Transverse colon (tissue), 4 donors: ENCODE measurements at regions not wholly inside any gene's neighbourhood (a gene's known extent, or its start where the extent isn't known, plus 50 kb on each side); places are given as distances from the start of the nearest gene placed in this dataset.

Experiments used
- DNase-seq: peaks from one replicate; pipeline ENCODE4 v3.0.0-alpha.2; 2019
- H3K27ac ChIP-seq, 4 donors: fragments of 200-600 bp; sonication (generic); 2 replicates each; pipeline ENCODE4 v1.5.1; 2016 to 2018; ENCODE audit warnings: inconsistent platforms in 4 of 4
- H3K27me3 ChIP-seq: fragments of 200-600 bp; sonication (generic); 2 replicates; pipeline ENCODE4 v1.5.1; 2017; ENCODE audit warnings: inconsistent platforms
- H3K36me3 ChIP-seq, 4 donors: fragments of 200-600 bp; sonication (generic); 2 replicates each; pipeline ENCODE4 v1.5.1; 2017 to 2019; ENCODE audit warnings: inconsistent platforms in 4 of 4
- H3K4me1 ChIP-seq, 4 donors: fragments of 200-600 bp; sonication (generic); 2 replicates each; pipeline ENCODE4 v1.5.1; 2017 to 2020; ENCODE audit warnings: inconsistent platforms in 4 of 4
- H3K4me3 ChIP-seq, 4 donors: fragments of 200-600 bp; sonication (generic); 1 replicate in 1 of 4; 2 replicates in 3 of 4; pipeline versions ENCODE4 v1.5.1 to v1.6.1; 2017 to 2019; ENCODE audit warnings: inconsistent platforms in 4 of 4
- H3K9me3 ChIP-seq, 2 donors: fragments of 200-600 bp; sonication (generic); 2 replicates each; pipeline ENCODE4 v1.5.1; 2017 to 2019; ENCODE audit warnings: inconsistent platforms in 2 of 2
- CTCF ChIP-seq, 5 experiments: fragments of 200-600 bp in 3 of 5; fragments of 450-650 bp in 2 of 5; sonication (generic) in 3 of 5; IDR thresholded peaks; 1 replicate in 2 of 5; 2 replicates in 3 of 5; pipeline ENCODE4 v1.5.1; 2016 to 2017; ENCODE audit warnings: antibody characterized with exemption in 5 of 5, inconsistent platforms in 3 of 5, mild to moderate bottlenecking in 2 of 5, moderate library complexity in 1 of 5
- EP300 ChIP-seq: sonication (generic); formaldehyde crosslinking; IDR thresholded peaks from one replicate; pipeline ENCODE4 v1.6.1; 2017; ENCODE audit warnings: antibody characterized with exemption, low read depth
- POLR2A ChIP-seq: fragments of 450-650 bp; IDR thresholded peaks from one replicate; pipeline ENCODE4 v1.6.1; 2016; ENCODE audit warnings: antibody characterized with exemption, mild to moderate bottlenecking, moderate library complexity
- POLR2AphosphoS5 ChIP-seq, 3 donors: sonication (generic); formaldehyde crosslinking; IDR thresholded peaks; one replicate each; pipeline ENCODE4 v1.6.1; 2016; ENCODE audit warnings: antibody characterized with exemption in 3 of 3
- WGBS, 2 donors: methylation state at CpG; one replicate each; pipeline ENCODE4 v1.1.5; 2018; ENCODE audit warnings: low coverage in 1 of 2; 5-methylcytosine and 5-hydroxymethylcytosine counted together
- in situ Hi-C, 4 donors: fragments of 200-750 bp; cut with MboI; loops; one replicate each; pipeline versions ENCODE4 v1.15.0 to v1.15.1; 2017; ENCODE audit warnings: low sequenced_read_pairs in 3 of 4, low pct_ligation_motif_present in 1 of 4, low pct_unique_long_range_greater_than_20kb in 1 of 4
- intact Hi-C: fragments of 100-400 bp; cut with DNase I; formaldehyde crosslinking; loops from one replicate; pipeline ENCODE4 v1.15.1; 2023; ENCODE audit warnings: low total_unique reads

- no peak for TF ChIP-seq CTCF (IDR thresholded peaks at IDR 0.05)
- no peak for TF ChIP-seq POLR2AphosphoS5 (IDR thresholded peaks at IDR 0.05)
- TF ChIP-seq EP300: no peak
- no peak for TF ChIP-seq POLR2A
- Histone ChIP-seq H3K4me1 (no peaks in the 10 kb centered on the region), H3K27ac (no peak overlapping the region), H3K4me3 (no peak overlapping the region), H3K36me3 (no peaks in the 10 kb centered on the region), H3K27me3 (peaks cover 19% of the 10 kb centered on the region), H3K9me3 (no peaks in the 10 kb centered on the region)
- no peak for DNase-seq
- WGBS, 2 donors: 64% methylated on average over 15 of the region's 15 CpGs; no CpG with 5 or more reads in 1 of the 2 donors
- intact Hi-C loops (no loop called here), in situ Hi-C loops (no loop called here)
Measured at GRCh38 chr15:77762747-77763355, 130.1 kb upstream of the LINGO1 start.

- Histone ChIP-seq H3K27me3 (peaks cover 6% of the 10 kb centered on the region), H3K4me1 (no peaks in the 10 kb centered on the region), H3K36me3 (no peaks in the 10 kb centered on the region), H3K4me3 (no peak overlapping the region), H3K27ac (no peak overlapping the region), H3K9me3 (no peaks in the 10 kb centered on the region)
- 62% methylated on average over 14 of the region's 14 CpGs; no CpG with 5 or more reads in 1 of the 2 donors for WGBS, 2 donors
- intact Hi-C loops: no loop called here
- in situ Hi-C loops: no loop called here
- TF ChIP-seq POLR2A (no peak), POLR2AphosphoS5 (IDR thresholded peaks at IDR 0.05) (no peak), CTCF (IDR thresholded peaks at IDR 0.05) (no peak), EP300 (no peak)
- DNase-seq: no peak
Measured at GRCh38 chr15:77759896-77760592, 127.3 kb upstream of the LINGO1 start.

- no peaks in the 10 kb centered on the region for H3K27me3 ChIP-seq
- no peak for DNase-seq
- TF ChIP-seq EP300 (no peak), CTCF (IDR thresholded peaks at IDR 0.05) (no peak), POLR2A (no peak), POLR2AphosphoS5 (IDR thresholded peaks at IDR 0.05) (no peak)
- H3K4me1 ChIP-seq: no peaks in the 10 kb centered on the region
- intact Hi-C loops: no loop called here
- no peaks in the 10 kb centered on the region for H3K9me3 ChIP-seq
- in situ Hi-C loops: no loop called here
- no peaks in the 10 kb centered on the region for H3K36me3 ChIP-seq
- no peak overlapping the region for H3K4me3 ChIP-seq
- H3K27ac ChIP-seq: no peak overlapping the region
Measured at GRCh38 chr15:77753939-77754338, 121.2 kb upstream of the LINGO1 start.

- no peak for DNase-seq
- Histone ChIP-seq H3K4me3 (no peak overlapping the region), H3K27me3 (no peaks in the 10 kb centered on the region), H3K9me3 (no peaks in the 10 kb centered on the region), H3K27ac (no peak overlapping the region), H3K36me3 (no peaks in the 10 kb centered on the region), H3K4me1 (no peaks in the 10 kb centered on the region)
- TF ChIP-seq POLR2A (no peak), CTCF (IDR thresholded peaks at IDR 0.05) (no peak), EP300 (no peak), POLR2AphosphoS5 (IDR thresholded peaks at IDR 0.05) (no peak)
- in situ Hi-C loops (no loop called here), intact Hi-C loops (no loop called here)
- 33 to 47% methylated on average over 1 to 9 of the region's 9 CpGs for WGBS, 2 donors
Measured at GRCh38 chr15:77753281-77753873, 120.7 kb upstream of the LINGO1 start.
